OCI-LY7 (cell line): ENCODE measurements at regions not wholly inside any gene's neighbourhood (a gene's known extent, or its start where the extent isn't known, plus 50 kb on each side); places are given as distances from the start of the nearest gene placed in this dataset.

Experiments
- BruUV-seq: library from RNA; stranded (reverse); fragments of 400-500 nt; replicated peaks from 2 replicates; lab custom pipeline; 2021; lab: Mats Ljungman, UMichigan
- CTCF ChIA-PET: fragments of 300-600 bp; sonication (Branson Sonifier 250); formaldehyde crosslinking; loops from one replicate; lab custom pipeline; 2022; ENCODE audit warnings: antibody characterized with exemption; ENCODE audit not compliant: unreplicated experiment; lab: Charles Lee
- POLR2A ChIA-PET: fragments of 300-600 bp; sonication (Branson Sonifier 250); formaldehyde crosslinking; loops from one replicate; lab custom pipeline; 2022; ENCODE audit warnings: antibody characterized with exemption; lab: Charles Lee
- DNase-seq: peaks from one replicate; pipeline ENCODE4 v3.0.0-alpha.2; 2015; ENCODE audit warnings: low spot score
- H2AFZ ChIP-seq: fragments of 200-600 bp; sonication (generic), shearing (Covaris generic); 2 replicates; pipeline ENCODE4 v1.6.1; 2014; ENCODE audit warnings: mild to moderate bottlenecking, antibody characterized with exemption, low read length, moderate library complexity
- H3K27ac ChIP-seq: fragments of 200-600 bp; sonication (generic); 2 replicates; pipeline ENCODE4 v1.5.1; 2014; ENCODE audit warnings: mixed run types, low read depth, mild to moderate bottlenecking, moderate library complexity, low read length, inconsistent platforms; ENCODE audit not compliant: poor library complexity, severe bottlenecking
- H3K36me3 ChIP-seq: fragments of 200-600 bp; sonication (generic); 2 replicates; pipeline ENCODE4 v1.6.1; 2014; ENCODE audit warnings: mild to moderate bottlenecking, antibody characterized with exemption, low read length, moderate library complexity, mixed read lengths; ENCODE audit not compliant: insufficient read depth
- H3K4me1 ChIP-seq: fragments of 200-600 bp; sonication (generic); 2 replicates; pipeline ENCODE4 v1.5.1; 2014; ENCODE audit warnings: mild to moderate bottlenecking, low read length; ENCODE audit not compliant: insufficient read depth, poor library complexity, severe bottlenecking
- H3K4me2 ChIP-seq: fragments of 200-600 bp; sonication (generic); 2 replicates; pipeline ENCODE4 v1.6.1; 2014; ENCODE audit warnings: mild to moderate bottlenecking, low read length
- H3K4me3 ChIP-seq: fragments of 200-600 bp; sonication (generic); 2 replicates; pipeline ENCODE4 v1.5.1; 2014; ENCODE audit warnings: mild to moderate bottlenecking, low read depth, low read length; ENCODE audit not compliant: poor library complexity, severe bottlenecking
- H3K79me2 ChIP-seq: fragments of 200-600 bp; sonication (generic); 2 replicates; pipeline ENCODE4 v1.6.1; 2016; ENCODE audit warnings: low read depth, mild to moderate bottlenecking, low read length, moderate library complexity, mixed read lengths; ENCODE audit not compliant: insufficient read depth
- H3K9me2 ChIP-seq: fragments of 200-600 bp; sonication (generic); 2 replicates; pipeline ENCODE4 v1.6.1; 2016; ENCODE audit warnings: mild to moderate bottlenecking, low read length, mixed read lengths; ENCODE audit not compliant: insufficient read depth
- H3K9me3 ChIP-seq: fragments of 200-600 bp; sonication (generic); 2 replicates; pipeline ENCODE4 v1.6.1; 2014; ENCODE audit warnings: mild to moderate bottlenecking, mixed run types, low read length, mixed read lengths
- H4K20me1 ChIP-seq: fragments of 200-600 bp; sonication (generic); 2 replicates; pipeline ENCODE4 v1.6.1; 2014; ENCODE audit warnings: mild to moderate bottlenecking, antibody characterized with exemption, low read length, moderate library complexity, mixed read lengths; ENCODE audit not compliant: insufficient read depth
- EZH2phosphoT487 ChIP-seq: fragments of 200-600 bp; sonication (generic); IDR thresholded peaks from 2 replicates; pipeline ENCODE4 v1.6.1; 2018; ENCODE audit warnings: low read depth, borderline replicate concordance, mild to moderate bottlenecking, mixed run types, antibody characterized with exemption, low read length, moderate library complexity, mixed read lengths
- intact Hi-C: fragments of 100-400 bp; cut with micrococcal nuclease; formaldehyde crosslinking; loops from one replicate; pipeline ENCODE4 v1.10.0; 2022; ENCODE audit not compliant: unreplicated experiment
- TF ChIP-seq, protein P1 (sequence below): fragments of 200-600 bp; sonication (generic); conservative IDR thresholded peaks from 2 replicates; pipeline ENCODE4 v1.5.1; 2014; ENCODE audit warnings: mild to moderate bottlenecking, antibody characterized with exemption, low read length, moderate library complexity, mixed read lengths

DNA sequence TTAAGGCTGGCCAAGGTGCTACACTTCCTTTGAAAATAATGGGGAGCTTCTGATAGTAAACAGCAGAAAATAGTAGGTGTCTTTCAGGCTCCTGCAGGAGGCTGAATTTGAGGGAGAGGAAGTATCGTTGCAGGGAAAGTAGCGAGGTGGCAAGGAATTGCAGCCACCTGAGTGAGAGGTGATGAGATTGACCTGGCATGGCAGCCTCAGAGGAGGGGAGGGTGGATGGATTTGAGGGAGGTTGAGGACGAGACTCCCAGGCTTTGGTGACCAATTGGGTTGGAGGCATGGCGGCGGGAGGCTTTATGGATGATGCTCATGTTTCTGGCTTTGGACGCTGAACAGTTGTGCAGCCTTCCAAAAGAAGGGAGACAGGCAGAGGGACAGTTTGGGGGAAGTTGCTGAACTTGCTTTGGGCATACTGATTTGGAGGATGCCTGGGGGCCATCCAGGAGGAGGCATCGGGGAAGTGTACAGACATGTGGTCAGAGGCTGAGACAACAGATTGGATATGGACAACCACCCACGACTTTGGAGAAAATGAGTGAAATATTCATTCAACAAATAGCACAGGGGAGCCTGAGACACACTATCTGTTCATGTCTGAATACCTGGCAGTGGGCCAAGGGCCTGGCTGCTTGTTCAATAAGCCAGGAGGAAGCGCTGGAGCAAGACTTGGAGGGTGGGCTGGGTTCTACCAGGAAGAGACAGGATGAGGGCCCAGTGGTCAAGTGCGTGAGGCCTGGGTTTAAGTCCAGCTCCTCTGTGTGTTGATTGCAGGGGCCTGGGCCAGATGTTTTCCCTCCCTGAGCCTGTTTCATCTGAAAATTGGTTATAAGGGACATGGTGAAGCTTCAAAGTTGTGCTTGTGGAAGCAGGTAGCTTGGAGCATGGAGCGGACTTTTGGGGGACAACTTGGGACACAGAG lies 113.2 kb downstream of the CEBPB start:
- CTCF ChIA-PET = no interaction called here
- intact Hi-C loops = no loop called here

GRCh38 chr20:50304501-50304856 lies 113.8 kb downstream of the CEBPB start:
- no peaks in the 10 kb centered on the region for H3K9me3 ChIP-seq
- H3K9me2 ChIP-seq = no peaks in the 10 kb centered on the region
- no peak overlapping the region for H3K4me2 ChIP-seq
- ChIA-PET CTCF (no interaction called here), POLR2A (no interaction called here)
- no peaks in the 10 kb centered on the region for H4K20me1 ChIP-seq
- H3K79me2 ChIP-seq = no peaks in the 10 kb centered on the region
- no TSS peak for BruUV-seq
- TF ChIP-seq EZH2phosphoT487 = no peak
- TF ChIP-seq, protein P1, sequence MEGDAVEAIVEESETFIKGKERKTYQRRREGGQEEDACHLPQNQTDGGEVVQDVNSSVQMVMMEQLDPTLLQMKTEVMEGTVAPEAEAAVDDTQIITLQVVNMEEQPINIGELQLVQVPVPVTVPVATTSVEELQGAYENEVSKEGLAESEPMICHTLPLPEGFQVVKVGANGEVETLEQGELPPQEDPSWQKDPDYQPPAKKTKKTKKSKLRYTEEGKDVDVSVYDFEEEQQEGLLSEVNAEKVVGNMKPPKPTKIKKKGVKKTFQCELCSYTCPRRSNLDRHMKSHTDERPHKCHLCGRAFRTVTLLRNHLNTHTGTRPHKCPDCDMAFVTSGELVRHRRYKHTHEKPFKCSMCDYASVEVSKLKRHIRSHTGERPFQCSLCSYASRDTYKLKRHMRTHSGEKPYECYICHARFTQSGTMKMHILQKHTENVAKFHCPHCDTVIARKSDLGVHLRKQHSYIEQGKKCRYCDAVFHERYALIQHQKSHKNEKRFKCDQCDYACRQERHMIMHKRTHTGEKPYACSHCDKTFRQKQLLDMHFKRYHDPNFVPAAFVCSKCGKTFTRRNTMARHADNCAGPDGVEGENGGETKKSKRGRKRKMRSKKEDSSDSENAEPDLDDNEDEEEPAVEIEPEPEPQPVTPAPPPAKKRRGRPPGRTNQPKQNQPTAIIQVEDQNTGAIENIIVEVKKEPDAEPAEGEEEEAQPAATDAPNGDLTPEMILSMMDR = no peak
- H3K27ac ChIP-seq = no peak overlapping the region
- H2AFZ ChIP-seq = no peak overlapping the region
- H3K4me1 ChIP-seq = peaks cover 10% of the 10 kb centered on the region
- H3K36me3 ChIP-seq = no peaks in the 10 kb centered on the region
- H3K4me3 ChIP-seq = no peak overlapping the region
- no peak for DNase-seq
- intact Hi-C loops = no loop called here

More for the DNA sequence above, 113.2 kb downstream of the CEBPB start:
- H3K4me3 ChIP-seq = no peak overlapping the region
- H3K27ac ChIP-seq = no peak overlapping the region
- H3K36me3 ChIP-seq = no peaks in the 10 kb centered on the region
- TF ChIP-seq EZH2phosphoT487 = no peak
- TF ChIP-seq, protein P1 = no peak
- no peaks in the 10 kb centered on the region for H3K9me3 ChIP-seq
- H3K9me2 ChIP-seq = no peaks in the 10 kb centered on the region
- H2AFZ ChIP-seq = no peak overlapping the region
- no peaks in the 10 kb centered on the region for H3K79me2 ChIP-seq
- H4K20me1 ChIP-seq = no peaks in the 10 kb centered on the region
- peaks cover 7% of the 10 kb centered on the region for H3K4me1 ChIP-seq
- no peak overlapping the region for H3K4me2 ChIP-seq
- POLR2A ChIA-PET = interaction anchor here (0.7 kb wide), 1 partner anchor 41 kb away, joined by 4 read pairs; no protein-coding TSS in a partner anchor
- no TSS peak for BruUV-seq
- no peak for DNase-seq
